Heart left ventricle (tissue), 16 donors: ENCODE measurements at regions not wholly inside any gene's neighbourhood (a gene's known extent, or its start where the extent isn't known, plus 50 kb on each side); places are given as distances from the start of the nearest gene placed in this dataset.

Experiments
- ATAC-seq, 4 donors: fragments of 200-7000 bp; cut with Tn5 transposase; one replicate each; pipeline ENCODE4 v1.9.1; 2020 to 2022; ENCODE audit warnings: moderate library complexity in 4 of 4, mild to moderate bottlenecking in 3 of 4, moderate number of reproducible peaks in 1 of 4
- DNase-seq, 5 donors: peaks; one replicate each; pipeline ENCODE4 v3.0.0-alpha.2; 2020
- H3K27ac ChIP-seq, 12 donors: fragments of 200-600 bp; sonication (generic) in 4 of 12; one replicate each; pipeline versions ENCODE4 v1.5.0 to v1.8.0; 2016 to 2022; ENCODE audit warnings: mild to moderate bottlenecking in 2 of 12
- H3K27me3 ChIP-seq, 9 donors: fragments of 200-600 bp; sonication (generic) in 2 of 9; one replicate each; pipeline versions ENCODE4 v1.5.1 to v1.8.0; 2016 to 2022; ENCODE audit warnings: mild to moderate bottlenecking in 3 of 9
- H3K36me3 ChIP-seq, 9 donors: fragments of 200-600 bp; sonication (generic) in 2 of 9; one replicate each; pipeline versions ENCODE4 v1.5.0 to v1.8.0; 2018 to 2022; ENCODE audit warnings: mild to moderate bottlenecking in 2 of 9
- H3K4me1 ChIP-seq, 12 donors: fragments of 200-600 bp; sonication (generic) in 4 of 12; one replicate each; pipeline versions ENCODE4 v1.5.0 to v1.8.0; 2016 to 2022; ENCODE audit warnings: mild to moderate bottlenecking in 3 of 12
- H3K4me3 ChIP-seq, 12 donors: fragments of 200-600 bp; sonication (generic) in 4 of 12; one replicate each; pipeline versions ENCODE4 v1.5.0 to v1.8.0; 2017 to 2022; ENCODE audit warnings: mild to moderate bottlenecking in 9 of 12, moderate library complexity in 4 of 12
- H3K9me3 ChIP-seq, 12 donors: fragments of 200-600 bp; sonication (generic) in 4 of 12; one replicate each; pipeline versions ENCODE4 v1.5.0 to v1.8.0; 2016 to 2022; ENCODE audit warnings: mild to moderate bottlenecking in 1 of 12
- CTCF ChIP-seq, 12 donors: fragments of 200-600 bp; sonication (generic) in 4 of 12; IDR thresholded peaks; one replicate each; pipeline versions ENCODE4 v1.5.0 to v1.8.0; 2018 to 2022; ENCODE audit warnings: antibody characterized with exemption in 12 of 12, mild to moderate bottlenecking in 5 of 12
- POLR2A ChIP-seq, 2 donors: fragments of 450-650 bp; IDR thresholded peaks; one replicate each; pipeline ENCODE4 v1.6.1; 2017; ENCODE audit warnings: antibody characterized with exemption in 2 of 2, mild to moderate bottlenecking in 2 of 2, moderate library complexity in 2 of 2
- WGBS, 4 donors: extraction: QIAGEN DNeasy Blood & Tissue Kit in 2 of 4; methylation state at CpG; one replicate each; pipeline versions ENCODE4 v1.1.5 to v1.1.7; 2013 to 2018; 5-methylcytosine and 5-hydroxymethylcytosine counted together
- intact Hi-C, 10 donors: fragments of 100-400 bp; cut with DNase I; formaldehyde crosslinking; loops; one replicate each; pipeline versions ENCODE4 v1.11.1 to v1.14.2; 2022
- donor health status: ischemic (EF 13 %, LVEDD 7.1; RV severe dilation, severe dysfunction).
- donor health status: healthy with polysubstance abuse.
- donor health status: DM: no; HTN: yes; CAD: no.
- donor health status: DM: no; HTN: no; CAD: no.
- donor health status: ischemic (EF 25% LVEDD 6.9; RV normal size, moderate dysfunction).
- donor health status: ischemic (EF 25% LVEDD 5.7; RV mildly dilated, moderate dysfunction).
- donor health status: healthy.
- donor health status: DM: yes; HTN: yes; CAD: no.
- donor health status: ischemic (EF 35%, LVEDD 5.7; RV mildly dilated, moderate dysfunction).
- donor health status: nonischemic (EF 11% LVEDD 7.7; RV severe dilation, severe dysfunction).
- donor health status: DM: yes; HTN: yes; CAD: no.
- donor health status: PGD.
- donor health status: ischemic (EF 29% LVEDD 5.4; RV normal size, mild dysfunction).
- donor health status: nonischemic (EF 23%, LVEDD 6.1; RV moderate dilation, normal function).

GRCh38 chr12:98045395-98045794, 470.0 kb upstream of the TMPO start:
- Histone ChIP-seq H3K9me3 (peaks cover 0 to 15% (median under 1%) of the 10 kb centered on the region in 12 donors), H3K4me1 (no peaks in the 10 kb centered on the region), H3K27me3 (no peaks in the 10 kb centered on the region), H3K4me3 (no peak overlapping the region), H3K27ac (no peak overlapping the region), H3K36me3 (no peaks in the 10 kb centered on the region)
- no peak for ATAC-seq
- 68 to 77% (median 70%) methylated on average over 4 of the region's 4 CpGs for WGBS, 4 donors
- DNase-seq, result no peak
- TF ChIP-seq CTCF (IDR thresholded peaks at IDR 0.05) (no peak), POLR2A (IDR thresholded peaks at IDR 0.05) (no peak)
- intact Hi-C loops, result no loop called here

- Histone ChIP-seq H3K27me3 (no peaks in the 10 kb centered on the region), H3K4me3 (no peak overlapping the region), H3K4me1 (peaks cover 0 to 2% (median 0%) of the 10 kb centered on the region in 12 donors), H3K27ac (no peak overlapping the region), H3K36me3 (no peaks in the 10 kb centered on the region), H3K9me3 (no peaks in the 10 kb centered on the region)
- TF ChIP-seq CTCF (IDR thresholded peaks at IDR 0.05) (no peak), POLR2A (IDR thresholded peaks at IDR 0.05) (no peak)
- no peak for DNase-seq
- intact Hi-C loops, result no loop called here
- ATAC-seq, result no peak
Measured at GRCh38 chr12:98048326-98048725, 467.1 kb upstream of the TMPO start.

GRCh38 chr12:98053202-98053601, 462.2 kb upstream of the TMPO start:
- no peak overlapping the region for H3K27ac ChIP-seq
- TF ChIP-seq POLR2A (IDR thresholded peaks at IDR 0.05) (no peak), CTCF (IDR thresholded peaks at IDR 0.05) (no peak)
- H3K9me3 ChIP-seq, result no peaks in the 10 kb centered on the region
- DNase-seq (no peak), ATAC-seq (no peak)
- intact Hi-C loops, result no loop called here
- no peak overlapping the region for H3K4me3 ChIP-seq
- no peaks in the 10 kb centered on the region for H3K27me3 ChIP-seq
- no peaks in the 10 kb centered on the region for H3K36me3 ChIP-seq
- 65 to 76% (median 71%) methylated on average over 2 of the region's 2 CpGs for WGBS, 4 donors
- peaks cover 0 to 4% (median 0%) of the 10 kb centered on the region in 12 donors for H3K4me1 ChIP-seq

- intact Hi-C loops, result no loop called here
- H3K4me1 ChIP-seq, result peaks cover 0 to 4% (median 0%) of the 10 kb centered on the region in 12 donors
- no peak for TF ChIP-seq CTCF (IDR thresholded peaks at IDR 0.05)
- TF ChIP-seq POLR2A (IDR thresholded peaks at IDR 0.05), result no peak
- WGBS, 4 donors, result 75 to 100% (median 87%) methylated on average over 1 of the region's 1 CpG
- no peak overlapping the region for H3K4me3 ChIP-seq
- no peak overlapping the region for H3K27ac ChIP-seq
- no peaks in the 10 kb centered on the region for H3K36me3 ChIP-seq
- no peaks in the 10 kb centered on the region for H3K9me3 ChIP-seq
- no peaks in the 10 kb centered on the region for H3K27me3 ChIP-seq
- DNase-seq (no peak), ATAC-seq (no peak)
Measured at GRCh38 chr12:98057701-98058100, 457.7 kb upstream of the TMPO start.
